ENCODE measurements at regions not wholly inside any gene's neighbourhood (a gene's known extent, or its start where the extent isn't known, plus 50 kb on each side); places are given as distances from the start of the nearest gene placed in this dataset.

DNA sequence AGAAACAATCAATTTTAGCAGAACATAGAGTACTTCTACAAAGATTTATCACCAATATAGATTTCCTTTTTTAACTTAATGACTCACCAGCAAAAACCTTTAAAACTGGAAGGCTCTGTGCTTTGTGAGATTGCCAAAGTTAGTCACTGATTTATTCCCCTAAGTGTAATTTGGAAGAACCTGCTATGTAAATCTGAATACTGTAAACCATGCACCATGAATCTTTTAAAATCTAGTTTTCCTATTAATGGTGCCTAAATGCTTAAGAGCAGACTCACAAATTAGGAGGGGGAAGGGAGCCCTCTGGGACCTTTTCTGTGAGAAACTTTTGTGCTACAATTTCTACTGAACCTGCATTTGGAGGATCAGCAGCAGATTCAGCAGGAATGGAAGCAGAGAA lies 57.8 kb upstream of the PNRC1 start:
- no peak overlapping the region for H3K27ac Mint-ChIP-seq (ENCODE audit: unreplicated experiment)
- H3K4me3 Mint-ChIP-seq (ENCODE audit: unreplicated experiment) = no peak overlapping the region
- intact Hi-C loops (cut with micrococcal nuclease; ENCODE audit: unreplicated experiment) = no loop called here
- H3K36me3 ChIP-seq (ENCODE audit: control insufficient read depth, insufficient read depth, low read length) = no peaks in the 10 kb centered on the region
- ChIA-PET CTCF (no interaction called here), POLR2A (interaction anchor here (0.6 kb wide), 1 partner anchor 103 kb away, joined by 3 read pairs; no protein-coding TSS in a partner anchor)
- H3K4me3 ChIP-seq (ENCODE audit: low read depth, low read length) = no peak overlapping the region
- H3K27me3 Mint-ChIP-seq (ENCODE audit: insufficient read depth, unreplicated experiment) = no peaks in the 10 kb centered on the region
- H3K4me1 Mint-ChIP-seq (ENCODE audit: low read depth, unreplicated experiment) = peaks cover 8% of the 10 kb centered on the region
- H3K27me3 ChIP-seq (replicated peaks; ENCODE audit: control insufficient read depth, insufficient read depth, low read length) = no peaks in the 10 kb centered on the region
- no peaks in the 10 kb centered on the region for H3K9me3 ChIP-seq
- TF ChIP-seq, protein P1, sequence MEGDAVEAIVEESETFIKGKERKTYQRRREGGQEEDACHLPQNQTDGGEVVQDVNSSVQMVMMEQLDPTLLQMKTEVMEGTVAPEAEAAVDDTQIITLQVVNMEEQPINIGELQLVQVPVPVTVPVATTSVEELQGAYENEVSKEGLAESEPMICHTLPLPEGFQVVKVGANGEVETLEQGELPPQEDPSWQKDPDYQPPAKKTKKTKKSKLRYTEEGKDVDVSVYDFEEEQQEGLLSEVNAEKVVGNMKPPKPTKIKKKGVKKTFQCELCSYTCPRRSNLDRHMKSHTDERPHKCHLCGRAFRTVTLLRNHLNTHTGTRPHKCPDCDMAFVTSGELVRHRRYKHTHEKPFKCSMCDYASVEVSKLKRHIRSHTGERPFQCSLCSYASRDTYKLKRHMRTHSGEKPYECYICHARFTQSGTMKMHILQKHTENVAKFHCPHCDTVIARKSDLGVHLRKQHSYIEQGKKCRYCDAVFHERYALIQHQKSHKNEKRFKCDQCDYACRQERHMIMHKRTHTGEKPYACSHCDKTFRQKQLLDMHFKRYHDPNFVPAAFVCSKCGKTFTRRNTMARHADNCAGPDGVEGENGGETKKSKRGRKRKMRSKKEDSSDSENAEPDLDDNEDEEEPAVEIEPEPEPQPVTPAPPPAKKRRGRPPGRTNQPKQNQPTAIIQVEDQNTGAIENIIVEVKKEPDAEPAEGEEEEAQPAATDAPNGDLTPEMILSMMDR (IDR thresholded peaks at IDR 0.05; ENCODE audit: insufficient read depth in 1 of 2, low read depth in 1 of 2, low read length in 1 of 2, severe bottlenecking in 1 of 2, unreplicated experiment in 1 of 2) = no peak
- DNase-seq = no peak
- H3K36me3 Mint-ChIP-seq (ENCODE audit: insufficient read depth, unreplicated experiment) = no peaks in the 10 kb centered on the region
- no TSS peak for BruUV-seq (replicated peaks)
- peaks cover 9% of the 10 kb centered on the region for H3K4me1 ChIP-seq
- H3K9me3 Mint-ChIP-seq (ENCODE audit: unreplicated experiment) = no peaks in the 10 kb centered on the region

DNA sequence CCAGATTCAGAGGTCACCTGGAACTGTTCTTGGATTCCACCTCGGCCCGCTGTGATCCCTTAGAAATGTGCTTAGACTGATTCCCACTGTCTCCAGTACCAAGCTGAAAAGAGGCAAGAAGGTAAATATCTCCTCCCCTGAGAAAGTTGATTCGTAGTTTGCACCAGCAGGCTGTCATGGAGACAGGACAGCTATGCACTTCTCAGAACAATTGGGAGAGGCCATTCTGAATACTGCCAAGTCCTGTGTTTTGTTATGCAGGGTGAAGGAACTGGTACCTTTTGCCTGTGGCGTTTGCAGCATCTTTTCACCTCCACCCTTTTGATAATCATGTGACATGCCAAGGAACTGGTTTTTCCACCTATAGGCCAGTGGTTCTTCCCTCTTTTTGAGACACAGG lies 58.2 kb upstream of the RNGTT start:
- H3K27ac Mint-ChIP-seq (ENCODE audit: unreplicated experiment) = no peak overlapping the region
- BruUV-seq (replicated peaks) = no TSS peak
- TF ChIP-seq, protein P1 (IDR thresholded peaks at IDR 0.05; ENCODE audit: insufficient read depth in 1 of 2, low read depth in 1 of 2, low read length in 1 of 2, severe bottlenecking in 1 of 2, unreplicated experiment in 1 of 2) = no peak
- H3K9me3 Mint-ChIP-seq (ENCODE audit: unreplicated experiment) = no peaks in the 10 kb centered on the region
- Histone ChIP-seq H3K9me3 (no peaks in the 10 kb centered on the region), H3K4me3 (ENCODE audit: low read depth, low read length) (no peak overlapping the region), H3K27me3 (replicated peaks; ENCODE audit: control insufficient read depth, insufficient read depth, low read length) (no peaks in the 10 kb centered on the region), H3K36me3 (ENCODE audit: control insufficient read depth, insufficient read depth, low read length) (no peaks in the 10 kb centered on the region), H3K4me1 (peaks cover 9% of the 10 kb centered on the region)
- no peaks in the 10 kb centered on the region for H3K27me3 Mint-ChIP-seq (ENCODE audit: insufficient read depth, unreplicated experiment)
- peak in 1 of 2 experiments; percentile 21 for DNase-seq
- peaks cover 8% of the 10 kb centered on the region for H3K4me1 Mint-ChIP-seq (ENCODE audit: low read depth, unreplicated experiment)
- intact Hi-C loops (cut with micrococcal nuclease; ENCODE audit: unreplicated experiment) = loop anchor here (2.0 kb wide), 1 partner anchor 25 kb away; no protein-coding TSS in a partner anchor
- POLR2A ChIA-PET = no interaction called here
- CTCF ChIA-PET = no interaction called here
- no peaks in the 10 kb centered on the region for H3K36me3 Mint-ChIP-seq (ENCODE audit: insufficient read depth, unreplicated experiment)
- no peak overlapping the region for H3K4me3 Mint-ChIP-seq (ENCODE audit: unreplicated experiment)

DNA sequence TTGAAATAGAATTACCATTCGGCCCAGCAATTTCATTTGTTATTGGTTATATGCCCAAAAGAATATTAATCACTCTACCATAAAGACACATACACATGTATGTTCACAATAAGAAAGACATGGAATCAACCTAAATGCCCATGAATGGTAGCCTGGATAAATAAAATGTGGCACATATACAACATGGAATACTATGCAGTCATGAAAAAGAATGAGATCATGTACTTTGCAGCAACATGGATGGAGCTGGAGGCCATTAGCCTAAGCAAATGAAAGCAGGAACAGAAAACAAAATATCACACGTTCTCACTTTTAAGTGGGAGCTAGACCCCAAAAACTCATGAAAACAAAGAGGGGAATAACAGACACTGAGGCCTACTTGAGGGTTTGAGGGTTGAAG lies 52.6 kb upstream of the RNGTT start:
- Mint-ChIP-seq H3K36me3 (ENCODE audit: insufficient read depth, unreplicated experiment) (no peaks in the 10 kb centered on the region), H3K9me3 (ENCODE audit: unreplicated experiment) (no peaks in the 10 kb centered on the region), H3K4me3 (ENCODE audit: unreplicated experiment) (no peak overlapping the region), H3K27me3 (ENCODE audit: insufficient read depth, unreplicated experiment) (no peaks in the 10 kb centered on the region), H3K27ac (ENCODE audit: unreplicated experiment) (no peak overlapping the region), H3K4me1 (ENCODE audit: low read depth, unreplicated experiment) (peaks cover 1% of the 10 kb centered on the region)
- Histone ChIP-seq H3K27me3 (replicated peaks; ENCODE audit: control insufficient read depth, insufficient read depth, low read length) (no peaks in the 10 kb centered on the region), H3K4me1 (no peaks in the 10 kb centered on the region; the same call in 1 of the 2 replicates), H3K9me3 (no peaks in the 10 kb centered on the region), H3K36me3 (ENCODE audit: control insufficient read depth, insufficient read depth, low read length) (no peaks in the 10 kb centered on the region), H3K4me3 (ENCODE audit: low read depth, low read length) (no peak overlapping the region)
- BruUV-seq (replicated peaks) = no TSS peak
- CTCF ChIA-PET = no interaction called here
- DNase-seq = no peak
- intact Hi-C loops (cut with micrococcal nuclease; ENCODE audit: unreplicated experiment) = no loop called here
- POLR2A ChIA-PET = no interaction called here
- TF ChIP-seq, protein P1 (IDR thresholded peaks at IDR 0.05; ENCODE audit: insufficient read depth in 1 of 2, low read depth in 1 of 2, low read length in 1 of 2, severe bottlenecking in 1 of 2, unreplicated experiment in 1 of 2) = no peak
